Esophagus (tissue), 2 donors: ENCODE measurements at regions not wholly inside any gene's neighbourhood (a gene's known extent, or its start where the extent isn't known, plus 50 kb on each side); places are given as distances from the start of the nearest gene placed in this dataset.

ENCODE experiments used
- H3K27ac ChIP-seq, 2 donors: one replicate each; pipeline ENCODE4 v1.5.1; 2013; ENCODE audit warnings: low read depth in 2 of 2, mild to moderate bottlenecking in 2 of 2, inconsistent platforms in 1 of 2, low read length in 1 of 2, moderate library complexity in 1 of 2
- H3K27me3 ChIP-seq, 2 donors: one replicate each; pipeline ENCODE4 v1.6.1; 2013; ENCODE audit warnings: low read length in 2 of 2, control low read depth in 1 of 2, mild to moderate bottlenecking in 1 of 2; ENCODE audit not compliant: insufficient read depth in 2 of 2, control insufficient read depth in 1 of 2
- H3K36me3 ChIP-seq, 2 donors: one replicate each; pipeline ENCODE4 v1.6.1; 2013; ENCODE audit warnings: low read length in 1 of 2; ENCODE audit not compliant: control insufficient read depth in 2 of 2, insufficient read depth in 2 of 2
- H3K4me1 ChIP-seq, 2 donors: one replicate each; pipeline ENCODE4 v1.6.1; 2013; ENCODE audit warnings: low read length in 1 of 2; ENCODE audit not compliant: control insufficient read depth in 2 of 2, insufficient read depth in 2 of 2
- H3K4me3 ChIP-seq, 2 donors: one replicate each; pipeline ENCODE4 v1.5.1; 2013; ENCODE audit warnings: low read length in 2 of 2, mild to moderate bottlenecking in 2 of 2, low read depth in 1 of 2, moderate library complexity in 1 of 2
- H3K9me3 ChIP-seq, 2 donors: one replicate each; pipeline ENCODE4 v1.6.1; 2013; ENCODE audit warnings: mild to moderate bottlenecking in 2 of 2, low read depth in 1 of 2, low read length in 1 of 2, moderate library complexity in 1 of 2; ENCODE audit not compliant: control insufficient read depth in 2 of 2, insufficient read depth in 1 of 2
- WGBS, 2 donors: extraction: QIAGEN DNeasy Blood & Tissue Kit; methylation state at CpG; one replicate each; pipeline ENCODE4 v1.1.7; 2013; 5-methylcytosine and 5-hydroxymethylcytosine counted together
- donor health status: healthy with polysubstance abuse.
- donor health status: Bipolar disorder and iron deficiency.

DNA sequence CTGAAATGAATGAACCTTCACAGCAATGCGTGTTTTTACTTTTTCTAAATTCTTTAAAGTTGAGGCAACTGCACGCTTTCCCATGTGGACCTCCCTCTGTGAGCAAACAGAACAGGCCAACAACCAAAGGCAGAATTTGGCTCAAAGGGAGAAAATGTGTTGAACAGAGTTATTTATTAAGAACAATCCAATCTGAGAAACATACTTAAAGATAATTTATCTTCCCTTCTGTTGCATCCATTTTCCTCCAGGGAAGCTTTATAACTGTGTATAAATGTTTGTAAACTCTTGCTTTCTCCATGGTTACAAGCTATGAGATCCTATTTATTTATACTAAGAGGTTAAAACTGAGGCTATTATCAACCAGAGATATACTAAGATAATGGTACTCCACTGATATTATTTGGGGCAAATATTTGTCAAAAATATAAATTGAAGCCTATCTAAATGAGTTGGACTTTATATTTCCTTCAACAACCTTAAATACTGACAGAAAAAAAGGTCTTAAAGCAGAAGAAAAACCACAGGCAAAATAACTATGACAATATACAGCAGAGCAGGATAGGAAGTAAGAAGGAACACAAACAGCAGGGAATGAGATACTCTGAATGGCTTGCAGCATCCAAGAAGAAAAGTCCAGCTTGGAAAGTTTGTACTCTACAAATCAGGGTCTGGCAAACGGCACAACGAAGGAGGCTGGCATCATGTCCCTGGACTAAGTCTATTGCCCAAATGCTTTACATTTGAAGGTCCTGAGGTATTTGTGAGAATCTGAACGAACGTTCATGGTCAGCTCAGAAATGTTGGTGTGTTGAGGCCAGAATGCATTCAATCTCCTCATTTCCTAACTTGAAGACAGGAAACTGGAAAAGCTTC, 663.2 kb upstream of the INTU start:
- H3K27me3 ChIP-seq: no peaks in the 10 kb centered on the region
- no peaks in the 10 kb centered on the region for H3K36me3 ChIP-seq
- no peak overlapping the region for H3K27ac ChIP-seq
- H3K4me1 ChIP-seq: no peaks in the 10 kb centered on the region
- H3K4me3 ChIP-seq: no peak overlapping the region
- no peaks in the 10 kb centered on the region for H3K9me3 ChIP-seq
- 63% methylated on average over 6 of the region's 6 CpGs for WGBS, 2 donors

DNA sequence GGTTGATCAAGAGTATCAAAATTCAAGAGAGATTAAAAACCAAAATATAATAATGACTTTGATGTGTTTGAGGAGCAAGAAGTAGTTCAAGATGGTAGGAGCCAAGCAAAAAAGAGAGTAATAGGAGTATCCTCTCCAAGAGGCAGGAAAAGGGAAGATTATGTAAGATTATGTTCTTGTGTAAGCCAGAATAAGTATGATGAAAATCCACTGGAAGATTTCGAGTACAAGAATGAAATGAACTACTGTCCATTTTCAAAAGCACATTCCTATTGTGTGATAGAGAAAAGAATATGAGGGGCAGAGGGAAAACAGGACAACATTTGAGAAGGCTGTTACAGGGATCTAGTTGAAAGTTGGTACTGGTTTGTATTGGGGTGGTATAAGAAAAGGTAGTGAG, 659.6 kb upstream of the INTU start:
- 70 to 80% methylated on average over 1 of the region's 1 CpG for WGBS, 2 donors
- Histone ChIP-seq H3K4me1 (no peaks in the 10 kb centered on the region), H3K27ac (no peak overlapping the region), H3K4me3 (no peak overlapping the region), H3K36me3 (no peaks in the 10 kb centered on the region), H3K9me3 (no peaks in the 10 kb centered on the region), H3K27me3 (no peaks in the 10 kb centered on the region)

DNA sequence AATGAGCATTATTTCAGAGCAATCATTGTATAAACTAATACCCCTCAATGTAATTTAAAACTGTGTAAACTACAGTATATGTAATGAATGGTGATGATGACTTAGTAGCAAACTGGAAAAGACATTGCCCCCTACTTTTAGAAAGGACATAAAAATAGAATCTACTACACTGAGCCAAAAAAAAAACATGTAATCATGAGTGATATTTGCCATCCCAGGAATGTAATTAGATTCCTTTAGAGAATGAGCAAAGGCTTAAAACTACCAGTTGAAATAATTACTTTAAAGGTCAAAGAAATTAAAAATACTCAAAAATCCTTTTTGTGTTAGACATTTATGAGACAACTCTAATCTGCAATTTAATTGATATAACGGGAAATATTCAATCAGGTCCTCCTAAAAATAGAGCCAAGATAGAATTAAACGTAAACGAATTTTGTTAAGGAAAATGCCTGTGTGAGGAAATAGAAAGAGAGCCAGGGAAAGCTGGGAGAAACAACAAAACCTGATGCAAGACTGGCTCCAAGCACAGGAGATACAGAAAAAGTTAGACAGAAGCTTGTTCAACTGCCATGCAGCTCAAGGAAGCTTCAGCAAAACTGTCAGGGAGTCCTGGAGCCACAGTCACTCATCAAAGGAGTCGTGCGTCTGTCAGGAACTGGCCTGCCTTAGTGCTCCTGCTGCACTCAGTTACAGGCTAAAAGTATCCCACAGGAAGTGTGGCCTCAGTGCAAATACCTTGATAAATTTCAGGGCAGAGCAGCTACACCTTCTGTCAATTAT, 655.7 kb upstream of the INTU start:
- H3K4me1 ChIP-seq: no peaks in the 10 kb centered on the region
- H3K27me3 ChIP-seq: no peaks in the 10 kb centered on the region
- no peak overlapping the region for H3K4me3 ChIP-seq
- H3K9me3 ChIP-seq: no peaks in the 10 kb centered on the region
- no peak overlapping the region for H3K27ac ChIP-seq
- 57 to 58% methylated on average over 5 of the region's 5 CpGs for WGBS, 2 donors
- H3K36me3 ChIP-seq: no peaks in the 10 kb centered on the region

DNA sequence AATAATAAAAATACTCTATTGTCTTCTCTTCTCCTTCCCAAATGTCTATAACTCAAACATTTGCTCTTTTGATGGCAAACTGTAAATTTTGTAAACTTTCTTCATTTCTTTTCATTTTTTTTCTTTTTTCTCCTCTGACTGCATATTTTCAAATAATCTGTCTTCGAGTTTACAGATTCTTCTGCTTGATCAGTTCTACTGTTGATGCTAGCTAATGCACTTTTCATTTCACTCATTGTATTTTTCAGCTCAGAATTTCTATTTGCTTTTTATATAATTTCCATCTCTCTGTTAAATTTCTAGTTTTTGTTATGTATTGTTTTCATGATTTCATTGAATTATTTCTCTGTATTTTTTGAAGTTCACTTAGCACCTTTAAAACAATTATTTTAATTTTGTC, 646.8 kb upstream of the INTU start:
- 82 to 85% methylated on average over 1 of the region's 1 CpG for WGBS, 2 donors
- H3K36me3 ChIP-seq: no peaks in the 10 kb centered on the region

DNA sequence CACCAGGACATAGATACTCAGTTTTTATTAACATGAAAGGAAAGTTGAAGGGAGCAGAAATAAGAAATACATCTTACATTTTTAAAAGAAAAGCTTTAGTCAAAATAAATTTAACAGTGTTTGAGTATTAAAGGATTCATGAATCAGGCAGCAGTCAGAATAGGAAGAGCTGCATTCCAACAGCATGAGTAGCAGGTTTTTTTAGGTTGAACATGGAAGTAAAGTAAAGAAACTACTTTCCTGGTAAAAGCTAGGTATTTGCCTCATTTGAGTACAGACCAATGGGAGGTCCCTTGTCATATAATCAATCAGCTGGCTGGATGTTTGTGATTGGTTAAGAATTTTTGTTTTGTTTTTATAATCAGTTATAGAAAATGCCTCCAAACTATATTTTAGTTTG, 645.9 kb upstream of the INTU start:
- Histone ChIP-seq H3K36me3 (no peaks in the 10 kb centered on the region), H3K27ac (no peak overlapping the region), H3K4me3 (no peak overlapping the region), H3K4me1 (no peaks in the 10 kb centered on the region), H3K9me3 (no peaks in the 10 kb centered on the region), H3K27me3 (no peaks in the 10 kb centered on the region)

More for the DNA sequence above, 646.8 kb upstream of the INTU start:
- no peaks in the 10 kb centered on the region for H3K9me3 ChIP-seq
- no peak overlapping the region for H3K4me3 ChIP-seq
- H3K27me3 ChIP-seq: no peaks in the 10 kb centered on the region
- H3K4me1 ChIP-seq: no peaks in the 10 kb centered on the region
- H3K27ac ChIP-seq: no peak overlapping the region

DNA sequence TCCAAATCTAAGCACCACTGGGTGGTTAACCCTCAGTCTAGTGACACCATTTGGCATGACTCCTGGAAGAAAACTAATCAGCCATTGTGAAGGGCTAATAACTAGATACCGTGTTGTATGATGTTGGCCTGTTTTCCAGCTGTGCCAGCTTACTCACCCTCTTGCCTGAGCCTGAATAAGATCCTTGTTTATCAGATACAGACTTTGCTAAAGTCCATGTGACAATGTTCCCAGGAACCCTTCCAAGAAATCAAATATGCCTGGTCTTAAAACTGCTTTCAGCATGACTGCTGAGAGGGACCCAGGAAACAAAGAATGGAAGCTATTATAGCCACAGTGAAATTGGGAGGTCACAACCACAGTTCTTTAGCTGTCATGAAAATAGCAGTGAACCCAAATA, 640.8 kb upstream of the INTU start:
- Histone ChIP-seq H3K36me3 (no peaks in the 10 kb centered on the region), H3K27ac (no peak overlapping the region), H3K27me3 (no peaks in the 10 kb centered on the region), H3K9me3 (no peaks in the 10 kb centered on the region), H3K4me1 (no peaks in the 10 kb centered on the region), H3K4me3 (no peak overlapping the region)
- WGBS, 2 donors: 42 to 46% methylated on average over 1 of the region's 1 CpG

DNA sequence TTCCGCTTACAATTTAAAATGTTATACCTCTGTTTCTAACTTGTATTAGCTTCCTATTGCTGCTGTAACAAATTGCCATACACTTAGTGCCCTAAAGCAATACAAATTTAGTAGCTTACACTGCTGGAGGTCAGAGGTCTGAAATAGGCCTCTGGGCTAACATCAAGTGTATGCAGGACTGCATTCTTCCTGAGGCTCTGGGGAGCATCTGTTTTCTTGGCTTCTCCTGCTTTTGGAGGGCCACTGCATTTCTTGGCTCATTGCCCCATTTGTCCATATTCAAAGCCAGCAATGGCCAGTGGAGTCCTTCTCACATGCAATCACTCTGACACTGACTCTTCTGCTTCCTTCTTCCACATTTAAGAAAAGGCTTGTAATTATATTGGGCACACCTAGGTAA, 639.8 kb upstream of the INTU start:
- WGBS, 2 donors: 98 to 99% methylated on average over 1 of the region's 1 CpG
- Histone ChIP-seq H3K4me1 (no peaks in the 10 kb centered on the region), H3K4me3 (no peak overlapping the region), H3K36me3 (no peaks in the 10 kb centered on the region), H3K27ac (no peak overlapping the region), H3K9me3 (no peaks in the 10 kb centered on the region), H3K27me3 (no peaks in the 10 kb centered on the region)

DNA sequence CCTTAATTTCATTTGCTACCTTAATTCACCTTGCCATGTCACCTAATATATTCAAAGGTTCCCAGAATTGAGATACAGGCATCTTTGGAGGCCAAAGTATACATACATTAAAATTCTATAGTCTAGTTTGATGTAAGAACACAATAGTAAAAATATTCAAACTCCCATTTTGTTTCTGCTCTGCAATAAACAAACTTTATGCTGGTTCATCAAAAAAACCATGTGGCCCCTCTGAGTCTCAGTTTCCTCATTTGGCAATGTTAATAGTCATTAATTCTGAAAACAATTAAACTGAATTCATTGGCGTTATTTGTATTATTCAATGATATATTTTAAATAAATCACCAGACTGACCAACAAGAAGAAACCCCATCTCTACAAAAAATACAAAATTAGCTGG, 639.4 kb upstream of the INTU start:
- no peak overlapping the region for H3K4me3 ChIP-seq
- 74 to 87% methylated on average over 1 of the region's 1 CpG for WGBS, 2 donors

DNA sequence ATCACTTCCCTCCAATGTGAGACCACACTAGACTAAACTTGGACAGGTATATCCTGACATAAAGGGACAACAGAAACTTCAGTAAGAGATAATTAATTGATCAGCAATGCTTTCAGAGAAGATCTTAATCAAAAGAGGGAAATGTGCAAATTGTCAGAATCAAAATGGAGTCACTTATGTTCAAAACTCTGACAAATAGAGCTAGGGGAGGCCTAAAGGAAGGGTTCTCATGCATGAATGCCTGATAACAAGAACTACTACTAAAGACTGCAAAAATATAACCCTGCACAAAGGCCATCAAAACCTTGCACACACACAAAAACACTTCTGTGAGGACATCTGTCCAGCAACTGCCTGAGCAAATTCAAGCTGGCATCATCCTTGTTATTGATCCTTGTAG, 637.5 kb upstream of the INTU start:
- Histone ChIP-seq H3K27ac (no peak overlapping the region), H3K27me3 (no peaks in the 10 kb centered on the region), H3K9me3 (no peaks in the 10 kb centered on the region), H3K36me3 (no peaks in the 10 kb centered on the region), H3K4me3 (no peak overlapping the region), H3K4me1 (no peaks in the 10 kb centered on the region)

More for the DNA sequence above, 639.4 kb upstream of the INTU start:
- no peaks in the 10 kb centered on the region for H3K4me1 ChIP-seq
- H3K27me3 ChIP-seq: no peaks in the 10 kb centered on the region
- H3K9me3 ChIP-seq: no peaks in the 10 kb centered on the region
- H3K36me3 ChIP-seq: no peaks in the 10 kb centered on the region
- H3K27ac ChIP-seq: no peak overlapping the region

DNA sequence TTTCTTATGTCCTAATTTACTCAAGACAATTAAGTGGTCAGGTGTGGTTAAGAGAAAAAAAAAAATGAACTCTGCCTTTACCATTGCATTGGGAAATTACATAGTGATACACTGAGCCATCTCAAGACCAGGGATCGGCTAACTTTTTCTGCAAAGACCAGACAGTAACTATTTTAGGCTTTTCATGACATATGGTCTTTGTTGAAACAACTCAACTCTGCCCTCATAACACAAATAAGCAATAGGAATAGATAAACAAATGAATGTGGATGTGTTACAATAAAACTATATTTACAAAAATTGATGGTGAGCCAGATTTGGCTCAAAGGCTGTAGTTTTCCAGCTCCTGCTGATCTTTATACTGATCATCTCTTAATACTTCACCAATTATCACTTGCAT, 632.6 kb upstream of the INTU start:
- Histone ChIP-seq H3K36me3 (no peaks in the 10 kb centered on the region), H3K27me3 (no peaks in the 10 kb centered on the region), H3K9me3 (no peaks in the 10 kb centered on the region), H3K4me3 (no peak overlapping the region), H3K4me1 (no peaks in the 10 kb centered on the region), H3K27ac (no peak overlapping the region)
- 63 to 76% methylated on average over 1 of the region's 1 CpG for WGBS, 2 donors
